HL-60 (cell line): ENCODE measurements at regions not wholly inside any gene's neighbourhood (a gene's known extent, or its start where the extent isn't known, plus 50 kb on each side); places are given as distances from the start of the nearest gene placed in this dataset.
"Not testable (repeated sequence)": the region's sequence is repeated elsewhere in the genome, so short reads cannot be mapped to it uniquely, and the experiment has no call there.

Experiments
- POLR2AphosphoS5 ChIP-seq: IDR thresholded peaks from 2 replicates; pipeline ENCODE4 v1.6.1; 2012; ENCODE audit warnings: low read depth
- REST ChIP-seq: IDR thresholded peaks from 2 replicates; pipeline ENCODE4 v1.6.1; 2012; ENCODE audit warnings: low read depth; ENCODE audit not compliant: insufficient replicate concordance
- SPI1 ChIP-seq: IDR thresholded peaks from 2 replicates; pipeline ENCODE4 v1.6.1; 2012; ENCODE audit warnings: low read depth, mild to moderate bottlenecking, borderline replicate concordance
- TF ChIP-seq, protein P1 (sequence below): IDR thresholded peaks from one replicate; pipeline ENCODE4 v1.5.1; 2011; ENCODE audit warnings: low read length, control low read depth, inconsistent platforms; ENCODE audit not compliant: insufficient read depth

- not testable (repeated sequence) for TF ChIP-seq POLR2AphosphoS5, REST, SPI1
- TF ChIP-seq, protein P1, sequence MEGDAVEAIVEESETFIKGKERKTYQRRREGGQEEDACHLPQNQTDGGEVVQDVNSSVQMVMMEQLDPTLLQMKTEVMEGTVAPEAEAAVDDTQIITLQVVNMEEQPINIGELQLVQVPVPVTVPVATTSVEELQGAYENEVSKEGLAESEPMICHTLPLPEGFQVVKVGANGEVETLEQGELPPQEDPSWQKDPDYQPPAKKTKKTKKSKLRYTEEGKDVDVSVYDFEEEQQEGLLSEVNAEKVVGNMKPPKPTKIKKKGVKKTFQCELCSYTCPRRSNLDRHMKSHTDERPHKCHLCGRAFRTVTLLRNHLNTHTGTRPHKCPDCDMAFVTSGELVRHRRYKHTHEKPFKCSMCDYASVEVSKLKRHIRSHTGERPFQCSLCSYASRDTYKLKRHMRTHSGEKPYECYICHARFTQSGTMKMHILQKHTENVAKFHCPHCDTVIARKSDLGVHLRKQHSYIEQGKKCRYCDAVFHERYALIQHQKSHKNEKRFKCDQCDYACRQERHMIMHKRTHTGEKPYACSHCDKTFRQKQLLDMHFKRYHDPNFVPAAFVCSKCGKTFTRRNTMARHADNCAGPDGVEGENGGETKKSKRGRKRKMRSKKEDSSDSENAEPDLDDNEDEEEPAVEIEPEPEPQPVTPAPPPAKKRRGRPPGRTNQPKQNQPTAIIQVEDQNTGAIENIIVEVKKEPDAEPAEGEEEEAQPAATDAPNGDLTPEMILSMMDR, result not testable (repeated sequence)
Observed at GRCh38 chrX:3914813-3915212, 201.4 kb upstream of the PRKX start.
